ENCODE measurements at regions not wholly inside any gene's neighbourhood (a gene's known extent, or its start where the extent isn't known, plus 50 kb on each side); places are given as distances from the start of the nearest gene placed in this dataset.

- TF ChIP-seq CTCF (IDR thresholded peaks at IDR 0.05; ENCODE audit: low read depth, low read length) (no peak), POLR2A (IDR thresholded peaks at IDR 0.05; ENCODE audit: extremely low read depth, insufficient read length) (no peak), MYC (IDR thresholded peaks at IDR 0.05; ENCODE audit: low read depth, low read length) (no peak)
Observed at GRCh38 chr5:112016980-112017379, 260.0 kb upstream of the NREP start.
